ENCODE measurements at regions not wholly inside any gene's neighbourhood (a gene's known extent, or its start where the extent isn't known, plus 50 kb on each side); places are given as distances from the start of the nearest gene placed in this dataset.
A peak's percentile ranks its signal among the peaks of the same experiment; 100 is the strongest.

DNA sequence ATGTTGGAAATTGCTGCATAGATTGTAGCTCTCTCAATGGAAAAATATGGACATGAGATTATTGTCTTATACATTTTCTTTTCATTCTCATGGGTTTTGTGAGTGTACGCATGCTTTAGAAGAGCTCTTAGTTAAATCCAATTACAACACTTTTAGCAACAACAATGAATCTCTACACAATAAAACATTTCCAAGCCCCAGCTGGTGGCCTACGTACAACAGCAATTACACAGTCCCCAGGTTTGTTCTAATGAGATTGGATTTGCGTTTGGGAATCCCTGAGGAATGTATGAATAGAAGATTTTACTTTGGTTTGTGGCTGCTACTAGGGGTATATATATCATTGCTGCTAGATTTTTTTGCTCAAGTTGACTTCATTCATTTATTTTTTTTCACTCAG is 98.6 kb downstream of the FHDC1 start:
- Mint-ChIP-seq H3K4me3 (no peak overlapping the region), H3K4me1 (no peaks in the 10 kb centered on the region), H3K9me3 (peaks cover 4 to 7% of the 10 kb centered on the region in 2 donors), H3K27me3 (peaks cover 0 to 2% of the 10 kb centered on the region in 2 donors), H3K27ac (no peak overlapping the region), H3K36me3 (peaks cover under 1 to 6% of the 10 kb centered on the region in 2 donors)
- ATAC-seq (replicated peaks) (no peak), DNase-seq (no peak)

DNA sequence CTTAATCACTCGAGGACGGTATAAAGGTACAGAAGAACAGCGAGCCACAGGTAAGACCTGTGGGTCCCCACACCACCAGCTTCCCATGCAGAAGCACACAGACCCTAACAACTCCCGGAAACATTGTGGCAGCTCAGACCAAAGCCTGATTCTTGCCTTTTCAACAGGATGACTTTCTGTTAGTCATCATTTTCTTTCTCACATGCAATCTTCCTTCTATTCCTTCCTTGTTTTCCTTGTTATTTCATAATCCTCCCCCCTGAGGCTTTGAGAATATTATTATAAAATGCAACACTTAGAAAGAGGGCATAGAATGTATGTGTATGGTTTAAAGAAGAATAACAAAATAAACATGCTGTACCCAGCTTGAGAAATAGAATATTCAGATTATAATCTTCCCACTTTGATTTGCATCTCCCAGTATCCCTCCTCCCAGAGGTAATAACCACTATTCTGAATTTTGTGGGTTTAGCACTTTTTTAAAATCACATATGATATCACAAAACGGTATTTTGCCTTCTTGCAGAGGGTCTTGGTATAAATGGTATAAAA is 100.9 kb downstream of the FHDC1 start:
- H3K4me3 Mint-ChIP-seq: no peak overlapping the region
- ATAC-seq (replicated peaks): no peak

DNA sequence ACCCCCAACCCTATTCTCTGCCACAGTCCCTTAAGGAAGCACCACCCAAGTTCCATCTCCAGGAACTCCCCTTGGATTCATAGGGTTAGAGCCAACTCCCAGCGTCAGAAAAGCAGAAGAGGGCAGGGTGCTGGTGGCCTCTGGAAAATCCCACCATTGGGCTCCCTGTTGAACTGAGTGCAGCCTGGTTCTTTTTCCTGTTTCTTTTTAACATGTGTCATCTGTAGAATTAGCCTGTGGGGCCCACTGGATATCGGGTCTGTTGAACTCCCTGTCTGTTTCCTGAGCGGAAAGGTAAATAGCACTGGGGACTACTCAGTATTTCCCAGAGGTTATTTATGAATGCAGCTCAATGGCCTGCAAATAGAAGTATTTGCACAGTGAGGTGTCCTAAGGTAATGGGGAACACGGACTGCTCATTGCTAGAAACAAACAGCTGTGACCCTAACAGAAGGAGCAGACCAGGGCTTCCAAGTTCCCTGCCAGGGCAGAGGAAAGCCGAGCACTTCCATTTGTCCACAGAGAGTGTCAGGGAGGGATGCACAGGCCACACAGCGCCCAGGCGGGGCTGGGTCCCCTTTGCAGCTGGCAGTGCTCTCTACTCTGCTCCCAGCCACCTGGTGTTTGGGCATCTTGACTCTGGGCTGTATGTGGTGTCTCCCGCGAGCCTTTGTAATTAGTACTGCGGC is 102.6 kb downstream of the FHDC1 start:
- Mint-ChIP-seq H3K4me3 (no peak overlapping the region), H3K27me3 (peaks cover 0 to 6% of the 10 kb centered on the region in 2 donors), H3K27ac (no peak overlapping the region), H3K9me3 (peaks cover 0 to 4% of the 10 kb centered on the region in 2 donors), H3K4me1 (peaks cover 0 to 2% of the 10 kb centered on the region in 2 donors), H3K36me3 (peaks cover 2 to 6% of the 10 kb centered on the region in 2 donors)
- DNase-seq (no peak), ATAC-seq (replicated peaks) (no peak)

More for the DNA sequence above, 100.9 kb downstream of the FHDC1 start:
- Mint-ChIP-seq H3K27ac (no peak overlapping the region), H3K27me3 (peaks cover 0 to 6% of the 10 kb centered on the region in 2 donors), H3K36me3 (peaks cover 2 to 6% of the 10 kb centered on the region in 2 donors), H3K4me1 (no peaks in the 10 kb centered on the region), H3K9me3 (peaks cover 0 to 4% of the 10 kb centered on the region in 2 donors)
- DNase-seq: no peak

DNA sequence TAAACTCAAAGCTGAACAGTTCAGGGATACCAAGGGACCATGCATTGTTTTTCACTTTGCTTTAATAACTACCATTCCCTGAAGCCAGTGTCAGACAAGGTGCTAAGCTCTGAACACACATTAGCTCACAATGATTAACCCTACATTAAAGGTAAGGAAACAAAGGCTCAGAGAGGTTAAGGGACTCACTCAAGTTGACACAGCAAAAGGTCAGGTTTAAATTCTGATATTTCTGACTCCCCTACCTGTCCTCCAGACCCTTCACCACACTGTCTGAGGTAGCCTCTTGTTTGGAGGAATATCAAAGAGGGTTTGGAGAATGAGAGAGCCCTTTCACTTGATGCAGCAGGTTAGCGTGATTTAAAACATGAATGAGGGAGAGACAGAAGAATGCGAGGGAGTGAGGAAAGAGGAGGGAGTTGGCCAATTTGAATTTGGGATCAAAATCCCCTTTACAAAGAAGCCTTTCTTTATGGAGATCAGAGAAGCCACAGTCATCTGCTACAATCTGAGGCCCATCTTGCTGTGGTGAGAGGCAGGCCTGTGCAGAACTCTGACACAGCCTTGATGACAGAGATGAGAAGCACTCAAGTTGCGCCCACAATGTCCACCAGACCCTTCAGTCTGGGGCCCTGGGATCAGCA is 103.5 kb downstream of the FHDC1 start:
- no peak overlapping the region for H3K27ac Mint-ChIP-seq
- ATAC-seq (replicated peaks): no peak
- peaks cover 0 to 6% of the 10 kb centered on the region in 2 donors for H3K27me3 Mint-ChIP-seq
- H3K4me1 Mint-ChIP-seq: peaks cover 4 to 6% of the 10 kb centered on the region in 2 donors
- peaks cover 0 to 4% of the 10 kb centered on the region in 2 donors for H3K9me3 Mint-ChIP-seq
- H3K36me3 Mint-ChIP-seq: peaks cover 2 to 6% of the 10 kb centered on the region in 2 donors
- H3K4me3 Mint-ChIP-seq: no peak overlapping the region
- no peak for DNase-seq

DNA sequence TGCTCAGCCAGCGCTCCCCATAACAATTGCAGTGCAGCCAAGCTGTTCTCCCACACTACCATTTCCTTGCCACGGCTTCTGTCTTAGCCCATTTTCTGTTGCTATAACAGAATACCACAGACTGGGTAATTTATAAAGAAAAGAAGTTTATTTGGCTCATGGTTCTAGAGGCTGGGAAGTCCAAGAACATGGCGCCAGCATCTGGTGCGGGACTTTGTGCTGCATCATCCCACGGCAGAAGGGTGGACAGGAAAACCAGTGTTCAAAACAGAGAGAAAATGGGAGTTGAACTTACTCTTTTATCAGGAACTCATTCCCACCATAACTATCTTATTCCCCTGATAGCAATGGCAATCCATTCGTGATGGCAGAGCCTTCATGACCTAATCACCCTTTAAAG is 104.6 kb downstream of the FHDC1 start:
- Mint-ChIP-seq H3K27ac (no peak overlapping the region), H3K27me3 (peaks cover 0 to 6% of the 10 kb centered on the region in 2 donors), H3K4me3 (no peak overlapping the region), H3K36me3 (peaks cover 2 to 6% of the 10 kb centered on the region in 2 donors), H3K4me1 (peaks cover 14 to 15% of the 10 kb centered on the region in 2 donors), H3K9me3 (peaks cover 0 to 4% of the 10 kb centered on the region in 2 donors)
- no peak for ATAC-seq (replicated peaks)
- no peak for DNase-seq

DNA sequence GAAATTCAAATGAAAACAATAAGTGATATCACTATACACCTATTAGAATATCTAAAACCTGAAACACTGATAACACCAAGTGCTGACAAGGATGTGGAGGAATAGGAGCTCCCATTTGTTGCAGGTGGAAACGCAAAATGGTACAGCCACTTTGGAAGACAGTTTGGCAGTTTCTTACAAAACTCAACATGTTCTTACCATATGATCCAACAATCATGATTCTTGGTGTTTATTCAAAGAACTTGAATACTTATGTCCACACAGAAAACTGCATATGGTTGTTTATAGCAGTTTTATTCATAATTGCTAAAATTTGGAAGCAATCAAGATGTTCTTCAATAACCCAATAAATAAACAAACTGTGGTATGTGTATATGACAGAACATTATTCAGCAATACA is 107.9 kb downstream of the FHDC1 start:
- H3K9me3 Mint-ChIP-seq: peaks cover 5 to 6% of the 10 kb centered on the region in 2 donors
- no peak overlapping the region for H3K4me3 Mint-ChIP-seq
- H3K4me1 Mint-ChIP-seq: peaks cover 23 to 29% of the 10 kb centered on the region in 2 donors
- peaks cover 0 to 6% of the 10 kb centered on the region in 2 donors for H3K27me3 Mint-ChIP-seq
- peaks cover 2 to 6% of the 10 kb centered on the region in 2 donors for H3K36me3 Mint-ChIP-seq
- ATAC-seq (replicated peaks) (no peak), DNase-seq (no peak)
- no peak overlapping the region for H3K27ac Mint-ChIP-seq

DNA sequence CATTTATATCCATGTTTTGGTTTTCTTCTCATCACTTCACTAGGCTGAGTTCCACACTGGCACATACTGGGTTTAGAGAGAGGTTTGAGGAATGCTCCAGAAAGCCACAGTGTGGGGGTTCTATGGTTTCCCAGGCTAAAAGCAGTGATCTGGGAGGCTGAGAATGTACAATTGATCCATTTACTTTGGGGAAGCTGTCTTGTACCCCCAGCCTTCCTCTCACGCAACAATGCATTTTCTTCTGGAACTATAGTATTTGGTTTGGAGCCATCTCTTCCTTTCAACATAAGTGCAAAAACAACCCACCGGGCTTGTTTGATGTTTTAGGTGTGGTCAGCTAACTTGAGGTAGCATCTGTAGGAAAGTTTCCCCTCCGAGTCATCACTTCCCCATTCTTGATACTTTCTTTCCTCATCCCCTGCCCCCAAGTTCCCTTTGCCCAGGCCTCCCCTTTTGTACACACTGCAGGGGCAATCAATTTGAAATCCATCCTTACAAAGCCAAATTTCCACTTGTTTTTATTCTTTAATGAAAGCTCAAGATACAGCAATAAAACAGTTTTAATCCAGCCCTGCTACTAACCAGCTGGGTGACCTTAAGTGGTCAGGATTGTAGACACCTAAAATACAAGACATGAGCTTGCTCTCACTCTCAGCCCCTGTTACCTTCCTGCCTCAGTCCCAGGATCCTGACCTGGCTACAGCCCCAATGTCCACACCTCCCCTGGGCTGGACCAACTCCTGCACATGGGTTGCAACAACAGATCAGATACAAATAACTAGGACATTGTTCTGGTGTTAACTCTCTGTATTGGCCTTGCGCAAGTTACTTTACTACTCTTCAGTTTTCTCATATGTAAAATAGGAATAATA is 109.2 kb downstream of the FHDC1 start:
- H3K36me3 Mint-ChIP-seq: no peaks in the 10 kb centered on the region
- H3K4me1 Mint-ChIP-seq: peaks cover 23 to 32% of the 10 kb centered on the region in 2 donors
- ATAC-seq (replicated peaks) (peak; percentile 97 to 99), DNase-seq (peak; percentile 23)
- peaks cover 3 to 6% of the 10 kb centered on the region in 2 donors for H3K9me3 Mint-ChIP-seq
- H3K27ac Mint-ChIP-seq: no peak overlapping the region
- peak overlapping the region in 1 of 2 donors; percentile 22 for H3K4me3 Mint-ChIP-seq
- H3K27me3 Mint-ChIP-seq: no peaks in the 10 kb centered on the region

DNA sequence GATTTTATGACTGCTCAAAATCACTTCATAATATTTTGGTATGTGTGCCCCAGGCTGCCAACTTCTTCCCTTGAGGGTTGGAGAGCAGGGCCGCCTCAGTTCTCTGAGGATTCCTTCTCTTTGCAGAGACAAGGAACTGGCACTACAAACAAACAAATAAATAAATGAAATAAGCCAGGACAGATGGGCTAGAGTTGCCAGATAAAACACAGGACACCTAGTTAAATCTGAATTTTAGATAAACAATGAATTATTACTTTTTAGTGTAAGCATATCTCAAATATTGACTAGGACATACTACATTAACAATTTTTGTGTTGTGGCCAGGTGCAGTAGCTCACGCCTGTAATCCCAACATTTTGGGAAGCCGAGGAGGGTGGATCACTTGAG is 122.5 kb downstream of the FHDC1 start:
- Mint-ChIP-seq H3K9me3 (no peaks in the 10 kb centered on the region), H3K27me3 (peaks cover 32 to 35% of the 10 kb centered on the region in 2 donors), H3K27ac (no peak overlapping the region), H3K4me3 (no peak overlapping the region), H3K36me3 (no peaks in the 10 kb centered on the region), H3K4me1 (peaks cover 2 to 12% of the 10 kb centered on the region in 2 donors)
- ATAC-seq (replicated peaks): no peak
- no peak for DNase-seq

DNA sequence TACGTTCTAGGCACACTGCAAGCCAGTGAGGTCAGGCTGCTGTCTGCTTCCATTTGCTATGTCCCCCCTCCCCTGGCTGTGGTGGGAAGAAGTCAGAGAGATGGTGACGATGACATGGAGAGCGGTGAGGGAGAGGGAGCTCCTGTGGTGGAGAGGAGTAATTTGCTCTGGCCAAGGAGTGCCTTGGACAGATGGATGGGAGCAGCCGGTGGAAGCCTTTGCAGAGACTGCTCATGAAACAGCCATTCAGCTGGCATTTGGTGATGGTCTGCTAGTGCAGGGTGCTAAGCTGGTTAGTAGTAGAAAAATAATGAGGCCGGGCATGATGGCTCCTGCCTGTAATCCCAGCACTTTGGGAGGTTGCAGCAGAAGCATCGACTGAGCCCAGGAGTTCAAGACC is 124.1 kb downstream of the FHDC1 start:
- ATAC-seq (replicated peaks) (no peak), DNase-seq (no peak)
- Mint-ChIP-seq H3K36me3 (no peaks in the 10 kb centered on the region), H3K27me3 (peaks cover 25 to 30% of the 10 kb centered on the region in 2 donors), H3K4me3 (no peak overlapping the region), H3K27ac (no peak overlapping the region), H3K9me3 (no peaks in the 10 kb centered on the region), H3K4me1 (peaks cover 2 to 12% of the 10 kb centered on the region in 2 donors)

DNA sequence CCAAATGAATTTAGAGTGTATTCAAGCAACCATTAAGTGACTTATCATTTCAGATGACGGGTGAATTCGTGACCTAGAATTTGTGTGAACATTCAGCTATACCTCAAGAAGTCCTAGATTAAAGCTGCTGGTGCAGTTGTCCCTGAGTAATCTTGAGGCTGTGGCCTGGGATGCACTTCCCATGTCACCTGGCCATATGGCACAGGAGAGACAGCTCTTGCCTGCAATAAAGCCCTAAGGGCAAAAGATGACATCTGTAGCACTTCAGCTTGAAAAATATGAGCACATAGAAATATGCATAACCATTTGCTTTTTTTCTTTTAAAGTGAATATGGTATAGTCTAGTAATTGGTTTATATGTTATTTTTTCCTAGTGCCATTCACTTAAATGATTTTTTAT is 125.8 kb downstream of the FHDC1 start:
- Mint-ChIP-seq H3K27me3 (peaks cover 14 to 22% of the 10 kb centered on the region in 2 donors), H3K4me3 (no peak overlapping the region), H3K9me3 (no peaks in the 10 kb centered on the region), H3K36me3 (no peaks in the 10 kb centered on the region), H3K27ac (no peak overlapping the region), H3K4me1 (peaks cover 0 to 5% of the 10 kb centered on the region in 2 donors)
- ATAC-seq (replicated peaks) (no peak), DNase-seq (no peak)

DNA sequence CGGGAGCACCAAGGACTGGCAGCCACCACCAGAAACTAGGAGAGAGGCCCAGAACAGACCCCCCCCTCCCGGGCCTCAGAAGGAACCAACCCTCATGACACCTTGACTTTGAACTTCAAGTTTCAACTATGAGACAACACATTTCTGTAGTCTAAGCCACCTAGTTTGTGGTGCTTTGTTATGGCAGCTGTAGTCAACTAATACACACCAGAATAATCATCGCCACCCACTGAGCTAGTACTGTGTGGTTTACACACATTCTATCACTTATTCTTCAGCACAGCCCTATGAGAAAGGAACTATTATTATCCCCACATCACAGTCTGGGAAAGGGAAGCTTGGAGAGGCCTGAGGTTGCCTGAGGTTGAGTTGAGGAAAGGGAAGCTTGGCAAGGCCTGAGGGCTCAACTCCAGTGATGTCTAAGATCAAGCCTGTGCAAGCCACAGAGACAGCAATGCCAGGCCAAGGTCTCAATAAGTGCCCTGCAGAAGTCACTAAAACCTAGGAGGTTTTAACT is 126.6 kb downstream of the FHDC1 start:
- no peak overlapping the region for H3K27ac Mint-ChIP-seq
- no peaks in the 10 kb centered on the region for H3K9me3 Mint-ChIP-seq
- H3K4me3 Mint-ChIP-seq: no peak overlapping the region
- ATAC-seq (replicated peaks) (no peak), DNase-seq (no peak)
- H3K36me3 Mint-ChIP-seq: no peaks in the 10 kb centered on the region
- H3K4me1 Mint-ChIP-seq: peaks cover 0 to 5% of the 10 kb centered on the region in 2 donors
- H3K27me3 Mint-ChIP-seq: peaks cover 7 to 16% of the 10 kb centered on the region in 2 donors

DNA sequence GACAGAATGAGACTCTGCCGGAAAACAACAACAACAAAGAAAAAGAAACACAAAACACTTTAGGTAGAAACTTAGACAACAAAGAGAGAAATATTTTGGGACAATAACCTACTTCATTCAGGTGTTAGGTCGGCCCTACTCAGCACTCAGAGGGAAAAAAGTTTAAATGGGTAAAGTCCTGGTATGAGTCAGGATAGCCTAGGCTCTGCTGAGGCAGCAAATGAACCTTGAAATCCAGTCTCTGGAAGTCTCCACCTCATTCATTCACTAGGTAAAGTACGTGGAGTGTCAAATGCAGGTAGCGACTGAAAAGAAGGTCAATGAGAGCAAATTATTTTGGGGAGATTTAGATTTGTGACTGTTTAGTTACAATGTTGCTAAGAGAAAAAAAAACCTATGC is 127.4 kb downstream of the FHDC1 start:
- no peaks in the 10 kb centered on the region for H3K4me1 Mint-ChIP-seq
- no peak for ATAC-seq (replicated peaks)
- H3K4me3 Mint-ChIP-seq: no peak overlapping the region
- H3K9me3 Mint-ChIP-seq: no peaks in the 10 kb centered on the region
- peaks cover 0 to 9% of the 10 kb centered on the region in 2 donors for H3K27me3 Mint-ChIP-seq
- DNase-seq: no peak
- no peak overlapping the region for H3K27ac Mint-ChIP-seq
- H3K36me3 Mint-ChIP-seq: no peaks in the 10 kb centered on the region

DNA sequence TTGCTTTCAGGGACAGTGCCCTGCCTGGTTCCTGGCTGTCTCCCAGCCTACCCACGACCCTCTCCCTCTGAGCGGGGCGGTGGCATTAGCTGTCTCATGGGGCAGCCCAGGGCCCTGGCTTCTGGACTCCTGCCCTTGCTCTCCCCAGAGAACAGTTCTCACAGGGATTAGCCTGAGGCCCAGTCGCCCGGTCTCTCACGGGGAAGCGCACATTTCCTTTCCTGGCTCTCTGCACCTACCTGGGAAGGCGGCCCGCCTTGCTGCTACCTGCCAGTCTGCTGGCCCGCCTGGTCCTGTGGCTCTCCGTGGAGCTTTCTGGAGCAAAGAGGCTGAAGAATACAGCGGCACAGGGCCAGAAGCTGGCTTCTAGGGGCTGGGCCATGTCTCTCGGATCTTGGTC is 128.4 kb downstream of the FHDC1 start:
- Mint-ChIP-seq H3K27me3 (peaks cover 0 to 9% of the 10 kb centered on the region in 2 donors), H3K4me3 (no peak overlapping the region), H3K9me3 (no peaks in the 10 kb centered on the region), H3K4me1 (no peaks in the 10 kb centered on the region), H3K36me3 (no peaks in the 10 kb centered on the region), H3K27ac (no peak overlapping the region)
- DNase-seq (no peak), ATAC-seq (replicated peaks) (no peak)

DNA sequence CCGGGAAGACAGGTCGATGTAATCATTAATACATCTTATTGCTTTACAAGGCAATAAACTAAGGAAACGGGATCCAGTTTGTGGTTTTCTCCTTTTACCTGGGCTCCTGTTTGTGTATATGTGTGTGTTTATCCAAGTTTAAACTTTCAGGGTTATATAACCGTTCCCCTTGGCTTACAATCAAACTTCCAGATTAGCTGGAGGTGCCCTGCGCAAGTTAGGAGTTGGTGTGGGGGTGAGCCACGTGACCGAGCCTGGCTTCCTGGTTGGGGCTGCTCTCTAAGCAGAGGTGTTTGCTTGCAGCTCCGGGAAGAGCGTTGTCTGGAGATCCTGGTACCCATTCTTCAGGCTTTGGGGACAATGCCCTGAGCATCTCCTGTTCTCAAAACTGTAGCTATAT is 129.2 kb downstream of the FHDC1 start:
- H3K9me3 Mint-ChIP-seq: no peaks in the 10 kb centered on the region
- H3K36me3 Mint-ChIP-seq: no peaks in the 10 kb centered on the region
- H3K4me3 Mint-ChIP-seq: no peak overlapping the region
- no peak overlapping the region for H3K27ac Mint-ChIP-seq
- no peaks in the 10 kb centered on the region for H3K4me1 Mint-ChIP-seq
- no peak for DNase-seq
- peaks cover 0 to 4% of the 10 kb centered on the region in 2 donors for H3K27me3 Mint-ChIP-seq
- ATAC-seq (replicated peaks): no peak
